ENCODE measurements at regions not wholly inside any gene's neighbourhood (a gene's known extent, or its start where the extent isn't known, plus 50 kb on each side); places are given as distances from the start of the nearest gene placed in this dataset.

DNA sequence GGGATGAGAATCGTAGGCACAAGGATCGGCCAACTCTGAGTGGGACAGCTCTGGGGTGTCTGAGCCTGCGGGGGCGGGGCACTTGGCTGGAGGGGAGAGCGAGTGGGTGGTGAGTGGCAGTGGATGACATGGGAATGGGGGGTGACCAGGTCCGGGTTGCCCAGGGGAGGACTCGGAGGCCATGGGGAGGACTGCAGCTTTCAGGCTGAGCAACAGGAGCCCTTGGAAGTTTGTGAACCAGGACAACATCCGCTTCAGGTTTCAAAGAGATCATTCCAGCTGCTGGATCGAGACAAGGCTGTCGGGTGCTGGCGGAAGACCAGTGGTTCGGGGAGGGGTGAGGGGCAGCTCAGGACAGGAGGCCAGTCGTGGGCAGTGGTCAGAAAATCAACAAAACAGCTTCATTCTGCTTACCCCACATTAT is 124.4 kb upstream of the IRF2BP2 start:
- CTCF ChIA-PET (ENCODE audit: unreplicated experiment) = no interaction called here
- intact Hi-C loops (cut with micrococcal nuclease; ENCODE audit: unreplicated experiment) = no loop called here
- POLR2A ChIA-PET = interaction anchor here (1.0 to 1.5 kb wide), 2 partner anchors 10 to 92 kb away, joined by 4 read pairs; no protein-coding TSS in a partner anchor
- Histone ChIP-seq H3K36me3 (ENCODE audit: insufficient read depth, low read length) (no peaks in the 10 kb centered on the region), H3K4me2 (ENCODE audit: low read length) (no peak overlapping the region), H3K27ac (ENCODE audit: low read depth, low read length, poor library complexity, severe bottlenecking) (no peak overlapping the region), H3K79me2 (ENCODE audit: insufficient read depth, low read depth, low read length) (no peaks in the 10 kb centered on the region), H3K4me1 (ENCODE audit: insufficient read depth, low read length, poor library complexity, severe bottlenecking) (peaks cover 26% of the 10 kb centered on the region), H3K4me3 (ENCODE audit: low read depth, low read length, poor library complexity, severe bottlenecking) (no peak overlapping the region), H2AFZ (ENCODE audit: low read length) (no peak overlapping the region), H4K20me1 (ENCODE audit: insufficient read depth, low read length) (no peaks in the 10 kb centered on the region), H3K9me2 (ENCODE audit: insufficient read depth, low read length) (no peaks in the 10 kb centered on the region), H3K9me3 (ENCODE audit: low read length) (no peaks in the 10 kb centered on the region)
- TF ChIP-seq, protein P1, sequence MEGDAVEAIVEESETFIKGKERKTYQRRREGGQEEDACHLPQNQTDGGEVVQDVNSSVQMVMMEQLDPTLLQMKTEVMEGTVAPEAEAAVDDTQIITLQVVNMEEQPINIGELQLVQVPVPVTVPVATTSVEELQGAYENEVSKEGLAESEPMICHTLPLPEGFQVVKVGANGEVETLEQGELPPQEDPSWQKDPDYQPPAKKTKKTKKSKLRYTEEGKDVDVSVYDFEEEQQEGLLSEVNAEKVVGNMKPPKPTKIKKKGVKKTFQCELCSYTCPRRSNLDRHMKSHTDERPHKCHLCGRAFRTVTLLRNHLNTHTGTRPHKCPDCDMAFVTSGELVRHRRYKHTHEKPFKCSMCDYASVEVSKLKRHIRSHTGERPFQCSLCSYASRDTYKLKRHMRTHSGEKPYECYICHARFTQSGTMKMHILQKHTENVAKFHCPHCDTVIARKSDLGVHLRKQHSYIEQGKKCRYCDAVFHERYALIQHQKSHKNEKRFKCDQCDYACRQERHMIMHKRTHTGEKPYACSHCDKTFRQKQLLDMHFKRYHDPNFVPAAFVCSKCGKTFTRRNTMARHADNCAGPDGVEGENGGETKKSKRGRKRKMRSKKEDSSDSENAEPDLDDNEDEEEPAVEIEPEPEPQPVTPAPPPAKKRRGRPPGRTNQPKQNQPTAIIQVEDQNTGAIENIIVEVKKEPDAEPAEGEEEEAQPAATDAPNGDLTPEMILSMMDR (conservative IDR thresholded peaks at IDR 0.05; ENCODE audit: low read length) = no peak
- no peak for TF ChIP-seq EZH2phosphoT487 (IDR thresholded peaks at IDR 0.05; ENCODE audit: borderline replicate concordance, low read depth, low read length)
- BruUV-seq (replicated peaks) = no TSS peak
- no peak for DNase-seq (ENCODE audit: low spot score)

DNA sequence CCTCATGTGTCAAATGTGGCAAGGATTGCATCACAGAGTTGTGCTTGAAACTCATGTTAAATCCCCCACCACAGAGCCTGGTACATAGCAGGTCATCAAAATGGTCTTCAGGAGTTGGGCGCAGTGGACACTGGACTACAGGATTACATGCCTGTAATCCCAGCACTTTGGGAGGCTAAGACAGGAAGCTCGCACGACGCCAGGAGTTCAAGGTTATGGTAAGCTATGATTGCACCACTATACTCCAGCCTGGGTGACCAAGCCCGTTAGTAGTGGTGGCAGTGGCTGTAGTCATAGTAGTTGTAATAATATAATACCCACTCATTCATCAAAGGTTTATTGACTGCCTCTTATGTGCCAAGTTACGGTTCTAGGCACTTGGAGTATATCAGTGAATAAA is 123.4 kb upstream of the IRF2BP2 start:
- Histone ChIP-seq H3K4me1 (ENCODE audit: insufficient read depth, low read length, poor library complexity, severe bottlenecking) (peaks cover 28% of the 10 kb centered on the region), H2AFZ (ENCODE audit: low read length) (no peak overlapping the region), H3K36me3 (ENCODE audit: insufficient read depth, low read length) (no peaks in the 10 kb centered on the region), H3K4me3 (ENCODE audit: low read depth, low read length, poor library complexity, severe bottlenecking) (no peak overlapping the region), H3K9me3 (ENCODE audit: low read length) (no peaks in the 10 kb centered on the region), H3K9me2 (ENCODE audit: insufficient read depth, low read length) (no peaks in the 10 kb centered on the region), H4K20me1 (ENCODE audit: insufficient read depth, low read length) (no peaks in the 10 kb centered on the region), H3K4me2 (ENCODE audit: low read length) (no peak overlapping the region), H3K79me2 (ENCODE audit: insufficient read depth, low read depth, low read length) (no peaks in the 10 kb centered on the region), H3K27ac (ENCODE audit: low read depth, low read length, poor library complexity, severe bottlenecking) (no peak overlapping the region)
- DNase-seq (ENCODE audit: low spot score) = no peak
- BruUV-seq (replicated peaks) = no TSS peak
- no peak for TF ChIP-seq EZH2phosphoT487 (IDR thresholded peaks at IDR 0.05; ENCODE audit: borderline replicate concordance, low read depth, low read length)
- TF ChIP-seq, protein P1 (conservative IDR thresholded peaks at IDR 0.05; ENCODE audit: low read length) = no peak
- POLR2A ChIA-PET = interaction anchor here (0.6 to 1.6 kb wide), 3 partner anchors 8 to 177 kb away, joined by 3 to 4 read pairs (median 3); no protein-coding TSS in a partner anchor
- CTCF ChIA-PET (ENCODE audit: unreplicated experiment) = interaction anchor here (0.6 kb wide), 1 partner anchor 245 kb away, joined by 3 read pairs; no protein-coding TSS in a partner anchor
- intact Hi-C loops (cut with micrococcal nuclease; ENCODE audit: unreplicated experiment) = no loop called here

DNA sequence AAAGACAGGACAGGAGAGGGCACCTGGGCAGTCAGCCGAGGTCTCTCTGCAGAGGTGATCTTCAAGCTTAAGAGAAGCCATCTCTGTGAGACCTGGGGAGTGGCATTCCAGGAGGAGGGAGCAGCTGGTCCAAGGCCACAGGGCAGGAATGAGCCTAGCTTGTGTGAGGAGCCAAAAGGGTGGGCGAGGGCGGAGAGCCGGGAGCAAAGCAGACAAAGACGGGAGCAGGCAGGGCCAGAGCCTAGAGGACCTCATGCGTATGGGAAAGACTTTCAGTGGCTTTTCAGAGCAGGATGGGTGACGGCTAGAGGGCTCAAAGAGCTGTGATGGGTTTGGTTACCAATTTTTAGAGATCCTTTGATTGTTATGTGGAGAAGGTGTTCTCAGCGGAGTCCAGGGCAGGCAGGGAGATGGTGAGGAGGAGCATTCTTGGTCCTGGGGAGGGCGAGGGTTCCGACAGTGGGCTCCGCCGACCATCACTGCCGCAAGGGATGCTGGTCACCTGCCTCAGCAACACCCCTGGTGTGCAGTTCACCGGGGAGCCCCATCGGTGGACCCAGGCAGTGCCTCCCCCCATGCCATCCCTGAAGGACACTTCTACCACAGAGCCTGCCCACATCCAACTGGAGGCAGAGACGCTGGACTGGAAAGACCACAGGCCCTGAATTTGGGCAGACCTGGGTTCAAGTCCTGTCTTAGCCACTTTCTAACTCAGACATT is 122.9 kb upstream of the IRF2BP2 start:
- no peaks in the 10 kb centered on the region for H3K9me2 ChIP-seq (ENCODE audit: insufficient read depth, low read length)
- H3K9me3 ChIP-seq (ENCODE audit: low read length) = no peaks in the 10 kb centered on the region
- H3K79me2 ChIP-seq (ENCODE audit: insufficient read depth, low read depth, low read length) = no peaks in the 10 kb centered on the region
- TF ChIP-seq EZH2phosphoT487 (IDR thresholded peaks at IDR 0.05; ENCODE audit: borderline replicate concordance, low read depth, low read length) = no peak
- TF ChIP-seq, protein P1 (conservative IDR thresholded peaks at IDR 0.05; ENCODE audit: low read length) = no peak
- intact Hi-C loops (cut with micrococcal nuclease; ENCODE audit: unreplicated experiment) = no loop called here
- no peaks in the 10 kb centered on the region for H4K20me1 ChIP-seq (ENCODE audit: insufficient read depth, low read length)
- H3K27ac ChIP-seq (ENCODE audit: low read depth, low read length, poor library complexity, severe bottlenecking) = no peak overlapping the region
- CTCF ChIA-PET (ENCODE audit: unreplicated experiment) = interaction anchor here (0.6 kb wide), 1 partner anchor 244 kb away, joined by 3 read pairs; no protein-coding TSS in a partner anchor
- DNase-seq (ENCODE audit: low spot score) = no peak
- BruUV-seq (replicated peaks) = no TSS peak
- POLR2A ChIA-PET = interaction anchor here (0.6 to 1.6 kb wide), 3 partner anchors 9 to 177 kb away, joined by 3 read pairs; no protein-coding TSS in a partner anchor
- H2AFZ ChIP-seq (ENCODE audit: low read length) = no peak overlapping the region
- H3K4me1 ChIP-seq (ENCODE audit: insufficient read depth, low read length, poor library complexity, severe bottlenecking) = peaks cover 30% of the 10 kb centered on the region
- no peak overlapping the region for H3K4me3 ChIP-seq (ENCODE audit: low read depth, low read length, poor library complexity, severe bottlenecking)
- no peaks in the 10 kb centered on the region for H3K36me3 ChIP-seq (ENCODE audit: insufficient read depth, low read length)
- H3K4me2 ChIP-seq (ENCODE audit: low read length) = no peak overlapping the region

Measured in OCI-LY7 (cell line).